Endothelial cell of umbilical vein (primary cell): ENCODE measurements at regions not wholly inside any gene's neighbourhood (a gene's known extent, or its start where the extent isn't known, plus 50 kb on each side); places are given as distances from the start of the nearest gene placed in this dataset.

Experiments
- BruUV-seq: library from RNA; stranded (reverse); fragments of 400-500 nt; replicated peaks from 2 replicates; lab custom pipeline; 2021; lab: Mats Ljungman, UMichigan
- CTCF ChIA-PET: fragments of 300-600, 350-600 bp; sonication (Branson Sonifier 250); formaldehyde crosslinking; loops from one replicate; lab custom pipeline; 2021; ENCODE audit warnings: antibody characterized with exemption, inconsistent platforms; lab: Charles Lee
- POLR2A ChIA-PET: fragments of 300-600, 350-600 bp; sonication (Branson Sonifier 250); formaldehyde crosslinking; loops from one replicate; lab custom pipeline; 2021; ENCODE audit warnings: antibody characterized with exemption, inconsistent platforms; lab: Charles Lee
- DNase-seq: peaks from one replicate; pipeline ENCODE4 v3.0.0-alpha.2; 2011; ENCODE audit warnings: low read depth, low spot score
- FAIRE-seq: peaks from 2 replicates; lab custom pipeline; 2011; peaks lifted over from hg19 to GRCh38; lab: Jason Lieb, UNC
- H2AFZ ChIP-seq: 2 replicates; pipeline ENCODE4 v1.6.0; 2012; ENCODE audit warnings: low read depth, low read length, control low read depth, inconsistent platforms
- H3K27ac ChIP-seq: 2 replicates; pipeline ENCODE4 v1.5.1; 2011; ENCODE audit warnings: low read depth, mild to moderate bottlenecking, control low read depth, low read length, moderate library complexity; ENCODE audit not compliant: insufficient read depth
- H3K27me3 ChIP-seq, 2 experiments: 2 replicates each; pipeline versions ENCODE4 v1.6.0 to v1.6.1; 2011; ENCODE audit warnings: low read length in 2 of 2, mixed read lengths in 1 of 2; ENCODE audit not compliant: control insufficient read depth in 2 of 2, insufficient read depth in 2 of 2
- H3K36me3 ChIP-seq, 2 experiments: 2 replicates in 1 of 2; 3 replicates in 1 of 2; pipeline ENCODE4 v1.5.1; 2011; ENCODE audit warnings: low read length in 2 of 2, mild to moderate bottlenecking in 1 of 2, moderate library complexity in 1 of 2; ENCODE audit not compliant: control insufficient read depth in 2 of 2, insufficient read depth in 2 of 2; ENCODE audit errors: extremely low read depth in 1 of 2
- H3K4me1 ChIP-seq: 3 replicates; pipeline ENCODE4 v1.5.1; 2011; ENCODE audit warnings: mild to moderate bottlenecking, low read length; ENCODE audit not compliant: control insufficient read depth, insufficient read depth; ENCODE audit errors: extremely low read depth
- H3K4me2 ChIP-seq: 2 replicates; pipeline ENCODE4 v1.6.1; 2011; ENCODE audit warnings: low read length, control low read depth, mixed read lengths; ENCODE audit not compliant: insufficient read depth
- H3K4me3 ChIP-seq, 3 experiments: fragments of 200-600 bp in 1 of 3; sonication (generic), shearing (Covaris generic) in 1 of 3; replicated peaks in 1 of 3; 2 replicates each; pipeline ENCODE4 v1.5.1; 2011 to 2016; ENCODE audit warnings: control low read depth in 3 of 3, low read length in 3 of 3, mild to moderate bottlenecking in 2 of 3, inconsistent platforms in 1 of 3, low read depth in 1 of 3, moderate library complexity in 1 of 3; ENCODE audit not compliant: insufficient read depth in 1 of 3
- H3K79me2 ChIP-seq: 2 replicates; pipeline ENCODE4 v1.6.0; 2012; ENCODE audit warnings: low read length, inconsistent platforms; ENCODE audit not compliant: control insufficient read depth, insufficient read depth
- H3K9ac ChIP-seq: replicated peaks from 2 replicates; pipeline ENCODE3; 2011; ENCODE audit warnings: low read length, control low read depth; ENCODE audit not compliant: insufficient read depth; ENCODE audit errors: extremely low read depth
- H3K9me1 ChIP-seq: replicated peaks from 3 replicates; pipeline ENCODE4 v1.6.0; 2011; ENCODE audit warnings: mild to moderate bottlenecking, low read length; ENCODE audit not compliant: control insufficient read depth, insufficient read depth; ENCODE audit errors: extremely low read depth
- H3K9me3 ChIP-seq: replicated peaks from 2 replicates; pipeline ENCODE4 v1.5.1; 2012; ENCODE audit warnings: low read length, inconsistent platforms; ENCODE audit not compliant: control insufficient read depth, insufficient read depth
- H4K20me1 ChIP-seq: replicated peaks from 2 replicates; pipeline ENCODE3; 2011; ENCODE audit warnings: mild to moderate bottlenecking, low read length; ENCODE audit not compliant: control insufficient read depth, insufficient read depth; ENCODE audit errors: extremely low read depth
- EZH2 ChIP-seq: IDR thresholded peaks from 2 replicates; pipeline ENCODE4 v1.6.1; 2012; ENCODE audit warnings: borderline replicate concordance, low read depth, mild to moderate bottlenecking, moderate library complexity, low read length, inconsistent platforms; ENCODE audit not compliant: severe bottlenecking
- FOS ChIP-seq: IDR thresholded peaks from 2 replicates; pipeline ENCODE4 v1.6.1; 2011; ENCODE audit warnings: mild to moderate bottlenecking, low read length, moderate library complexity, borderline replicate concordance; ENCODE audit not compliant: insufficient read depth
- GATA2 ChIP-seq: IDR thresholded peaks from 2 replicates; pipeline ENCODE4 v1.7.0; 2011; ENCODE audit warnings: low read depth, mild to moderate bottlenecking, moderate library complexity, mixed read lengths, low read length; ENCODE audit not compliant: insufficient read length, insufficient read depth
- JUN ChIP-seq: IDR thresholded peaks from 2 replicates; pipeline ENCODE4 v1.6.1; 2011; ENCODE audit warnings: borderline replicate concordance, low read depth; ENCODE audit not compliant: insufficient read length, insufficient read depth
- MYC ChIP-seq: IDR thresholded peaks from one replicate; pipeline ENCODE4 v1.6.1; 2011; ENCODE audit warnings: mild to moderate bottlenecking, low read depth, low read length
- POLR2A ChIP-seq: IDR thresholded peaks from 2 replicates; pipeline ENCODE4 v1.6.1; 2012; ENCODE audit warnings: low read depth, mild to moderate bottlenecking, control low read depth, low read length
- POLR2AphosphoS5 ChIP-seq: IDR thresholded peaks from 2 replicates; pipeline ENCODE4 v1.6.1; 2012; ENCODE audit warnings: low read depth, mild to moderate bottlenecking, control low read depth, low read length, moderate library complexity; ENCODE audit not compliant: insufficient read depth
- dilution Hi-C: fragments of 300-500 bp; cut with MboI; formaldehyde crosslinking; loops from one replicate; pipeline ENCODE4 v1.15.0; 2019; ENCODE audit warnings: low sequenced_read_pairs; ENCODE audit not compliant: extremely low pct_ligation_motif_present
- intact Hi-C: fragments of 100-400 bp; cut with micrococcal nuclease; formaldehyde crosslinking; loops from one replicate; pipeline ENCODE4 v1.10.0; 2022
- TF ChIP-seq, protein P1 (sequence below): IDR thresholded peaks from 2 replicates; pipeline ENCODE4 v1.6.1; 2011; ENCODE audit not compliant: insufficient read depth, insufficient read length
- TF ChIP-seq, protein P2 (sequence below), 2 donors: IDR thresholded peaks; 1 replicate in 1 of 2; 2 replicates in 1 of 2; pipeline ENCODE4 v1.5.1; 2011; ENCODE audit warnings: low read length in 2 of 2, mild to moderate bottlenecking in 2 of 2, moderate library complexity in 2 of 2, control low read depth in 1 of 2, inconsistent platforms in 1 of 2, low read depth in 1 of 2; ENCODE audit not compliant: insufficient read depth in 1 of 2; ENCODE audit errors: extremely low read depth in 1 of 2

DNA sequence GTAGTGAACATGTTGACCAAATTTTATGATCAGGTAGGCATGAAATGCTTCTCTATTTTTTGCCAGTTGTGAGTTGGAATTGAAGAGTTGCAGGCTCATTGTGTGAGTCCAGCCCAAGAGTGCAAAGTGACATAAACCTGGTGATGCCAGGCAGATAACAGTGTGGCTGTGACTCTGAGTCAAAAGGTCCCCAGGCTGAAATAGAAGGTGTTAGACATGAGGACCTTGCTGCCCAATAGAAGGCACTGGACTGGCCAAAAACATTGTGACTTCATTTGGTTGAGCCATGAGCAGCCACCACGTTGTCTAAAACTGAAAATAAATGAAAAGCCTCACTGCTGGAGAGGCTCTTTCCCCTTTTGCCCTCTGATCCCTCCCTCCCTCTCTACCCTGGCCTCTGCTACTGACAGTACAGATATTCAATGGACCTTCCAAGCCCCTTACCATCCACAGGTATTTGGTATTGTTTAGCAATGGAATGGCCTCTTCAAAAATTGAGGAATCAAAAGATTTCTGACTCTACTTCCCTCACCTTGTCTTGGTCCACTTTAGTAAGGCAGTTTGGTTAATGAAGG, 67.8 kb upstream of the ABCD3 start:
- ChIA-PET CTCF (no interaction called here), POLR2A (no interaction called here)
- H3K4me2 ChIP-seq = no peak overlapping the region
- no peaks in the 10 kb centered on the region for H3K9me1 ChIP-seq
- intact Hi-C loops (loop anchor here (5.0 kb wide), 1 partner anchor 112 kb away; no protein-coding TSS in a partner anchor), dilution Hi-C loops (loop anchor here (25.0 kb wide), 1 partner anchor 338 kb away; no protein-coding TSS in a partner anchor)
- H3K36me3 ChIP-seq = no peaks in the 10 kb centered on the region
- no peaks in the 10 kb centered on the region for H3K4me1 ChIP-seq
- H4K20me1 ChIP-seq = no peaks in the 10 kb centered on the region
- H2AFZ ChIP-seq = no peak overlapping the region
- H3K4me3 ChIP-seq = no peak overlapping the region
- no peak overlapping the region for H3K27ac ChIP-seq
- BruUV-seq = no TSS peak
- no peak for FAIRE-seq
- H3K79me2 ChIP-seq = no peaks in the 10 kb centered on the region
- TF ChIP-seq FOS (no peak), EZH2 (no peak), MYC (no peak), GATA2 (no peak), POLR2A (no peak), POLR2AphosphoS5 (no peak)
- DNase-seq = no peak
- no peak overlapping the region for H3K9ac ChIP-seq
- H3K9me3 ChIP-seq = no peaks in the 10 kb centered on the region
- H3K27me3 ChIP-seq = peaks cover 27 to 39% of the 10 kb centered on the region in 2 experiments

DNA sequence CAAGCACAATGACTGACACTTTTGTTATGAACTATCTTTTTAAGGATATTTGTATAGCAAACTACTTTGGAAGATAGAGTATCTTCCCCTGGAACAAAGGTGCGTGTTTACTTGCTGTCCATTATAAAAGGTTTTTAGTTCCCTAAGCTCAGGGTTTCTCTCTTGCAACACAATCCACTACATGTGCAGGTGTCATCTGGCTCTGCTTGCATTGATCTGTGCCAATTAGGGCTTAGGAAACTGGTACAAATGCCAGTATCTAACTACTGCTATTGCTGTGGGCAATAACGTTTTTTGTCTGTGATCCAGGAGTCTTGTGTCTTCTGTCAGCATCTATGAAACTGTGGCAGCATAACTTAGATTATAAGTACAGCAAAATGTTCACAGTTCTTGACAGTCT, 68.3 kb upstream of the ABCD3 start:
- ChIA-PET POLR2A (no interaction called here), CTCF (no interaction called here)
- intact Hi-C loops = loop anchor here (5.0 kb wide), 1 partner anchor 112 kb away; no protein-coding TSS in a partner anchor
- dilution Hi-C loops = loop anchor here (25.0 kb wide), 1 partner anchor 338 kb away; no protein-coding TSS in a partner anchor
- no peak overlapping the region for H3K27ac ChIP-seq
- H3K9me1 ChIP-seq = no peaks in the 10 kb centered on the region
- H4K20me1 ChIP-seq = no peaks in the 10 kb centered on the region
- no peaks in the 10 kb centered on the region for H3K4me1 ChIP-seq
- no peak overlapping the region for H3K4me2 ChIP-seq
- no peak overlapping the region for H3K4me3 ChIP-seq
- no peak overlapping the region for H3K9ac ChIP-seq
- no peaks in the 10 kb centered on the region for H3K79me2 ChIP-seq
- H2AFZ ChIP-seq = no peak overlapping the region
- DNase-seq (no peak), FAIRE-seq (no peak)
- H3K27me3 ChIP-seq = peaks cover 26 to 33% of the 10 kb centered on the region in 2 experiments
- no peak for TF ChIP-seq FOS
- TF ChIP-seq POLR2A = no peak
- no peak for TF ChIP-seq POLR2AphosphoS5
- TF ChIP-seq, protein P1, sequence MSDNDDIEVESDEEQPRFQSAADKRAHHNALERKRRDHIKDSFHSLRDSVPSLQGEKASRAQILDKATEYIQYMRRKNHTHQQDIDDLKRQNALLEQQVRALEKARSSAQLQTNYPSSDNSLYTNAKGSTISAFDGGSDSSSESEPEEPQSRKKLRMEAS = no peak
- TF ChIP-seq JUN = no peak
- TF ChIP-seq GATA2 = no peak
- no peak for TF ChIP-seq MYC
- TF ChIP-seq EZH2 = no peak
- TF ChIP-seq, protein P2, sequence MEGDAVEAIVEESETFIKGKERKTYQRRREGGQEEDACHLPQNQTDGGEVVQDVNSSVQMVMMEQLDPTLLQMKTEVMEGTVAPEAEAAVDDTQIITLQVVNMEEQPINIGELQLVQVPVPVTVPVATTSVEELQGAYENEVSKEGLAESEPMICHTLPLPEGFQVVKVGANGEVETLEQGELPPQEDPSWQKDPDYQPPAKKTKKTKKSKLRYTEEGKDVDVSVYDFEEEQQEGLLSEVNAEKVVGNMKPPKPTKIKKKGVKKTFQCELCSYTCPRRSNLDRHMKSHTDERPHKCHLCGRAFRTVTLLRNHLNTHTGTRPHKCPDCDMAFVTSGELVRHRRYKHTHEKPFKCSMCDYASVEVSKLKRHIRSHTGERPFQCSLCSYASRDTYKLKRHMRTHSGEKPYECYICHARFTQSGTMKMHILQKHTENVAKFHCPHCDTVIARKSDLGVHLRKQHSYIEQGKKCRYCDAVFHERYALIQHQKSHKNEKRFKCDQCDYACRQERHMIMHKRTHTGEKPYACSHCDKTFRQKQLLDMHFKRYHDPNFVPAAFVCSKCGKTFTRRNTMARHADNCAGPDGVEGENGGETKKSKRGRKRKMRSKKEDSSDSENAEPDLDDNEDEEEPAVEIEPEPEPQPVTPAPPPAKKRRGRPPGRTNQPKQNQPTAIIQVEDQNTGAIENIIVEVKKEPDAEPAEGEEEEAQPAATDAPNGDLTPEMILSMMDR (IDR thresholded peaks at IDR 0.05; ENCODE audit: extremely low read depth in 1 of 2, insufficient read depth in 1 of 2, low read depth in 1 of 2, low read length in 2 of 2) = no peak
- H3K36me3 ChIP-seq = no peaks in the 10 kb centered on the region
- H3K9me3 ChIP-seq = no peaks in the 10 kb centered on the region
- no TSS peak for BruUV-seq
